Naive thymus-derived CD4-positive, alpha-beta T cell (primary cell): ENCODE measurements at regions not wholly inside any gene's neighbourhood (a gene's known extent, or its start where the extent isn't known, plus 50 kb on each side); places are given as distances from the start of the nearest gene placed in this dataset.

Experiments
- ATAC-seq: fragments of 150-1000 bp; cut with Tn5 transposase; 2 replicates; pipeline ENCODE4 v1.10.0; 2021; ENCODE audit warnings: mild to moderate bottlenecking, moderate library complexity
- CTCF ChIA-PET: fragments of 350-600 bp; sonication (Branson Sonifier 250); formaldehyde crosslinking; loops from one replicate; lab custom pipeline; 2021; ENCODE audit warnings: antibody characterized with exemption; lab: Charles Lee
- POLR2A ChIA-PET: fragments of 350-600 bp; sonication (Branson Sonifier 250); formaldehyde crosslinking; loops from one replicate; lab custom pipeline; 2021; ENCODE audit warnings: antibody characterized with exemption, inconsistent platforms; lab: Charles Lee
- DNase-seq, 9 donors: peaks; one replicate each; pipeline versions ENCODE4 v3.0.0 to v3.0.0-alpha.2; 2020 to 2022; ENCODE audit warnings: mixed read lengths in 1 of 9
- H3K27ac ChIP-seq: one replicate; pipeline ENCODE4 v1.7.0; 2013; ENCODE audit warnings: mild to moderate bottlenecking, low read depth, low read length, moderate library complexity
- H3K27me3 ChIP-seq, 2 donors: one replicate each; pipeline ENCODE4 v1.7.0; 2013; ENCODE audit warnings: low read length in 2 of 2, mild to moderate bottlenecking in 2 of 2, moderate library complexity in 2 of 2; ENCODE audit not compliant: control insufficient read depth in 2 of 2, insufficient read depth in 2 of 2
- H3K36me3 ChIP-seq, 3 experiments: 1 replicate in 2 of 3; 2 replicates in 1 of 3; pipeline ENCODE4 v1.7.0; 2013; ENCODE audit warnings: low read length in 3 of 3, mild to moderate bottlenecking in 3 of 3, moderate library complexity in 1 of 3; ENCODE audit not compliant: insufficient read depth in 3 of 3, control insufficient read depth in 2 of 3
- H3K4me1 ChIP-seq, 2 donors: one replicate each; pipeline ENCODE4 v1.7.0; 2013; ENCODE audit warnings: low read length in 2 of 2, mild to moderate bottlenecking in 2 of 2, moderate library complexity in 1 of 2; ENCODE audit not compliant: control insufficient read depth in 2 of 2, insufficient read depth in 2 of 2
- H3K4me3 ChIP-seq: 2 replicates; pipeline ENCODE4 v1.7.0; 2013; ENCODE audit warnings: mild to moderate bottlenecking, low read length
- H3K9me3 ChIP-seq, 3 experiments: 1 replicate in 2 of 3; 2 replicates in 1 of 3; pipeline ENCODE4 v1.7.0; 2013; ENCODE audit warnings: low read length in 3 of 3; ENCODE audit not compliant: control insufficient read depth in 2 of 3
- H3K27ac Mint-ChIP-seq, 9 donors: one replicate each; pipeline ENCODE4 v1.8.0; 2020 to 2022; ENCODE audit warnings: mixed read lengths in 9 of 9, mild to moderate bottlenecking in 8 of 9, moderate library complexity in 5 of 9, inconsistent platforms in 2 of 9
- H3K27me3 Mint-ChIP-seq, 5 donors: one replicate each; pipeline ENCODE4 v1.8.0; 2021 to 2022; ENCODE audit warnings: mixed read lengths in 5 of 5, mild to moderate bottlenecking in 1 of 5
- H3K36me3 Mint-ChIP-seq, 5 donors: one replicate each; pipeline ENCODE4 v1.8.0; 2020 to 2022; ENCODE audit warnings: mixed read lengths in 5 of 5, mild to moderate bottlenecking in 3 of 5, inconsistent platforms in 1 of 5
- H3K4me1 Mint-ChIP-seq, 7 donors: one replicate each; pipeline ENCODE4 v1.8.0; 2020 to 2022; ENCODE audit warnings: mixed read lengths in 7 of 7, mild to moderate bottlenecking in 3 of 7, inconsistent platforms in 1 of 7
- H3K4me3 Mint-ChIP-seq, 10 donors: one replicate each; pipeline ENCODE4 v1.8.0; 2020 to 2022; ENCODE audit warnings: mild to moderate bottlenecking in 10 of 10, mixed read lengths in 10 of 10, moderate library complexity in 6 of 10, inconsistent platforms in 2 of 10
- H3K9me3 Mint-ChIP-seq, 11 donors: one replicate each; pipeline ENCODE4 v1.8.0; 2020 to 2022; ENCODE audit warnings: mixed read lengths in 11 of 11, mild to moderate bottlenecking in 4 of 11, inconsistent platforms in 1 of 11, moderate library complexity in 1 of 11
- intact Hi-C, 2 donors: fragments of 100-400 bp; cut with micrococcal nuclease; formaldehyde crosslinking; loops; one replicate each; pipeline ENCODE4 v1.15.1; 2023

GRCh38 chr14:89040080-89040459 is 215.6 kb downstream of the TTC8 start:
- Histone ChIP-seq H3K36me3 (no peaks in the 10 kb centered on the region), H3K9me3 (no peaks in the 10 kb centered on the region), H3K4me3 (peak overlapping the region; percentile 48), H3K27me3 (peaks cover 0 to 3% of the 10 kb centered on the region in 2 donors), H3K4me1 (peaks cover 6 to 10% of the 10 kb centered on the region in 2 donors), H3K27ac (no peak overlapping the region)
- Mint-ChIP-seq H3K9me3 (peaks cover 0 to 15% (median 4%) of the 10 kb centered on the region in 11 donors), H3K27me3 (peaks cover 25 to 41% (median 32%) of the 10 kb centered on the region in 5 donors), H3K4me3 (peak overlapping the region in 7 of 10 donors; percentile 72 to 89 (median 82)), H3K27ac (no peak overlapping the region), H3K36me3 (peaks cover 0 to 17% (median 0%) of the 10 kb centered on the region in 5 donors), H3K4me1 (peaks cover 0 to 16% (median 13%) of the 10 kb centered on the region in 7 donors)
- DNase-seq: no peak
- intact Hi-C loops: loop anchor here (1.0 to 2.0 kb wide), 6 partner anchors 137 to 875 kb away; no protein-coding TSS in a partner anchor
- ChIA-PET POLR2A (no interaction called here), CTCF (interaction anchor here (0.8 to 2.2 kb wide), 6 partner anchors 13 to 940 kb away, joined by 3 to 5 read pairs (median 3); no protein-coding TSS in a partner anchor)
- ATAC-seq: no peak

GRCh38 chr14:89040460-89041256 is 216.2 kb downstream of the TTC8 start:
- CTCF ChIA-PET: interaction anchor here (0.7 to 2.2 kb wide), 9 partner anchors 14 to 875 kb away, joined by 3 to 5 read pairs (median 3); no protein-coding TSS in a partner anchor
- H3K36me3 ChIP-seq: no peaks in the 10 kb centered on the region
- POLR2A ChIA-PET: interaction anchor here (1.6 kb wide), 1 partner anchor 578 kb away, joined by 3 read pairs; no protein-coding TSS in a partner anchor
- peak; percentile 88 for ATAC-seq
- peak; percentile 54 to 84 (median 71) for DNase-seq
- Mint-ChIP-seq H3K4me1 (peaks cover 0 to 16% (median 13%) of the 10 kb centered on the region in 7 donors), H3K4me3 (peak overlapping the region; percentile 59 to 89 (median 74)), H3K27ac (no peak overlapping the region), H3K27me3 (peaks cover 23 to 36% (median 27%) of the 10 kb centered on the region in 5 donors), H3K9me3 (peaks cover 0 to 15% (median 4%) of the 10 kb centered on the region in 11 donors), H3K36me3 (peaks cover 0 to 17% (median 0%) of the 10 kb centered on the region in 5 donors)
- no peaks in the 10 kb centered on the region for H3K9me3 ChIP-seq
- no peak overlapping the region for H3K27ac ChIP-seq
- peak overlapping the region; percentile 48 for H3K4me3 ChIP-seq
- peaks cover 0 to 3% of the 10 kb centered on the region in 2 donors for H3K27me3 ChIP-seq
- peaks cover 6 to 10% of the 10 kb centered on the region in 2 donors for H3K4me1 ChIP-seq
- intact Hi-C loops: loop anchor here (1.0 to 2.0 kb wide), 6 partner anchors 137 to 875 kb away; no protein-coding TSS in a partner anchor

- peaks cover 0 to 16% (median 13%) of the 10 kb centered on the region in 7 donors for H3K4me1 Mint-ChIP-seq
- CTCF ChIA-PET: interaction anchor here (0.9 to 2.2 kb wide), 4 partner anchors 424 to 874 kb away, joined by 3 to 5 read pairs (median 4); no protein-coding TSS in a partner anchor
- H3K9me3 Mint-ChIP-seq: peaks cover 0 to 15% (median 4%) of the 10 kb centered on the region in 11 donors
- H3K9me3 ChIP-seq: no peaks in the 10 kb centered on the region
- intact Hi-C loops: loop anchor here in 1 of 2 donors (2.0 kb wide), 1 partner anchor 378 kb away; no protein-coding TSS in a partner anchor
- POLR2A ChIA-PET: interaction anchor here (0.7 to 1.6 kb wide), 2 partner anchors 45 to 577 kb away, joined by 3 read pairs; no protein-coding TSS in a partner anchor
- peaks cover 0 to 17% (median 0%) of the 10 kb centered on the region in 5 donors for H3K36me3 Mint-ChIP-seq
- H3K4me3 Mint-ChIP-seq: peak overlapping the region in 8 of 10 donors; percentile 18 to 88 (median 74)
- peaks cover 6 to 10% of the 10 kb centered on the region in 2 donors for H3K4me1 ChIP-seq
- no peak overlapping the region for H3K27ac ChIP-seq
- H3K4me3 ChIP-seq: no peak overlapping the region
- H3K27me3 ChIP-seq: peaks cover 0 to 3% of the 10 kb centered on the region in 2 donors
- peaks cover 22 to 36% (median 27%) of the 10 kb centered on the region in 5 donors for H3K27me3 Mint-ChIP-seq
- DNase-seq: no peak
- H3K27ac Mint-ChIP-seq: no peak overlapping the region
- no peaks in the 10 kb centered on the region for H3K36me3 ChIP-seq
- ATAC-seq: no peak
These were observed 216.8 kb downstream of the TTC8 start for GRCh38 chr14:89041257-89041582.

GRCh38 chr14:89042021-89042420 is 217.6 kb downstream of the TTC8 start:
- no peak overlapping the region for H3K27ac Mint-ChIP-seq
- CTCF ChIA-PET: interaction anchor here (0.7 to 2.2 kb wide), 3 partner anchors 856 to 861 kb away, joined by 3 to 5 read pairs (median 3); no protein-coding TSS in a partner anchor
- Histone ChIP-seq H3K4me1 (peaks cover 6 to 10% of the 10 kb centered on the region in 2 donors), H3K9me3 (no peaks in the 10 kb centered on the region), H3K27me3 (peaks cover 0 to 3% of the 10 kb centered on the region in 2 donors), H3K36me3 (no peaks in the 10 kb centered on the region), H3K4me3 (no peak overlapping the region), H3K27ac (no peak overlapping the region)
- H3K36me3 Mint-ChIP-seq: peaks cover 0 to 16% (median 0%) of the 10 kb centered on the region in 5 donors
- POLR2A ChIA-PET: interaction anchor here (1.6 kb wide), 1 partner anchor 576 kb away, joined by 3 read pairs; no protein-coding TSS in a partner anchor
- no peak overlapping the region for H3K4me3 Mint-ChIP-seq
- intact Hi-C loops: no loop called here
- no peak for ATAC-seq
- no peak for DNase-seq
- peaks cover 19 to 34% (median 26%) of the 10 kb centered on the region in 5 donors for H3K27me3 Mint-ChIP-seq
- peaks cover 0 to 15% (median 4%) of the 10 kb centered on the region in 11 donors for H3K9me3 Mint-ChIP-seq
- peaks cover 0 to 16% (median 13%) of the 10 kb centered on the region in 7 donors for H3K4me1 Mint-ChIP-seq

GRCh38 chr14:89053303-89053702 is 228.9 kb downstream of the TTC8 start:
- H3K4me3 Mint-ChIP-seq: no peak overlapping the region
- Histone ChIP-seq H3K27ac (no peak overlapping the region), H3K4me1 (no peaks in the 10 kb centered on the region), H3K9me3 (no peaks in the 10 kb centered on the region), H3K36me3 (no peaks in the 10 kb centered on the region), H3K27me3 (no peaks in the 10 kb centered on the region), H3K4me3 (no peak overlapping the region)
- no peak for DNase-seq
- peaks cover 0 to 16% (median 6%) of the 10 kb centered on the region in 11 donors for H3K9me3 Mint-ChIP-seq
- POLR2A ChIA-PET: no interaction called here
- no peak for ATAC-seq
- H3K4me1 Mint-ChIP-seq: no peaks in the 10 kb centered on the region
- H3K27ac Mint-ChIP-seq: no peak overlapping the region
- intact Hi-C loops: no loop called here
- H3K27me3 Mint-ChIP-seq: peaks cover 0 to 15% (median 4%) of the 10 kb centered on the region in 5 donors
- CTCF ChIA-PET: no interaction called here
- H3K36me3 Mint-ChIP-seq: peaks cover 0 to 5% (median 0%) of the 10 kb centered on the region in 5 donors

GRCh38 chr14:89056394-89056793 is 231.9 kb downstream of the TTC8 start:
- POLR2A ChIA-PET: no interaction called here

More at GRCh38 chr14:89056394-89056793, 231.9 kb downstream of the TTC8 start:
- no peaks in the 10 kb centered on the region for H3K4me1 ChIP-seq
- intact Hi-C loops: no loop called here
- peaks cover 0 to 5% (median 0%) of the 10 kb centered on the region in 5 donors for H3K36me3 Mint-ChIP-seq
- H3K27ac ChIP-seq: no peak overlapping the region
- peaks cover 0 to 9% (median 0%) of the 10 kb centered on the region in 5 donors for H3K27me3 Mint-ChIP-seq
- H3K27me3 ChIP-seq: no peaks in the 10 kb centered on the region
- no peak overlapping the region for H3K4me3 ChIP-seq
- ATAC-seq: no peak
- CTCF ChIA-PET: no interaction called here
- H3K9me3 Mint-ChIP-seq: peaks cover 0 to 12% (median 4%) of the 10 kb centered on the region in 11 donors
- no peaks in the 10 kb centered on the region for H3K36me3 ChIP-seq
- H3K4me1 Mint-ChIP-seq: no peaks in the 10 kb centered on the region
- no peaks in the 10 kb centered on the region for H3K9me3 ChIP-seq
- no peak overlapping the region for H3K27ac Mint-ChIP-seq
- no peak for DNase-seq
- no peak overlapping the region for H3K4me3 Mint-ChIP-seq
